Testis (tissue), 2 donors: ENCODE measurements at regions not wholly inside any gene's neighbourhood (a gene's known extent, or its start where the extent isn't known, plus 50 kb on each side); places are given as distances from the start of the nearest gene placed in this dataset.

Source experiments
- POLR2A ChIP-seq: fragments of 450-650 bp; IDR thresholded peaks from one replicate; pipeline ENCODE4 v1.6.1; 2017; ENCODE audit warnings: antibody characterized with exemption, mild to moderate bottlenecking, moderate library complexity
- TF ChIP-seq, protein P1 (sequence below), 3 experiments: fragments of 450-650 bp in 2 of 3; fragments of 200-600 bp in 1 of 3; sonication (generic) in 1 of 3; IDR thresholded peaks; one replicate each; pipeline ENCODE4 v1.5.1; 2016 to 2019; ENCODE audit warnings: antibody characterized with exemption in 3 of 3, mild to moderate bottlenecking in 2 of 3, moderate library complexity in 1 of 3

DNA sequence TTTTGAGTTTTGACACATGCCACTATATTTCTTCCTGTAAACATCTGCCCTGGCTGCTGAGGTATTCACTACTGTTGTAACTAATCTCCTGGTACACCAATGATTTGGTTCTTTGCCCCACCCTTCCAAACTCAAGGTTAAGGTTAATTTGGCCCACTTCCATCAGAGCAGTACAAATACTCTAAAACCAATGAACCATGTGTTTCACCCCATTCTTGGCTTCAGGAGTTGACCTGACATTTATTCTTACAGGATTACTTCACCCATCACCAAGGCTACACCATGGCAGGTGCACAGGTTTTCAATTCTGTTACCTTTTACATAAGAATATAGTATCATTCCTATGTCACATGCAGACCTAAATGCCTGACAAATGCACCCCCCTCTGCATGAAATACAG lies 1179.9 kb downstream of the ZPLD1 start:
- TF ChIP-seq POLR2A = no peak
- TF ChIP-seq, protein P1, sequence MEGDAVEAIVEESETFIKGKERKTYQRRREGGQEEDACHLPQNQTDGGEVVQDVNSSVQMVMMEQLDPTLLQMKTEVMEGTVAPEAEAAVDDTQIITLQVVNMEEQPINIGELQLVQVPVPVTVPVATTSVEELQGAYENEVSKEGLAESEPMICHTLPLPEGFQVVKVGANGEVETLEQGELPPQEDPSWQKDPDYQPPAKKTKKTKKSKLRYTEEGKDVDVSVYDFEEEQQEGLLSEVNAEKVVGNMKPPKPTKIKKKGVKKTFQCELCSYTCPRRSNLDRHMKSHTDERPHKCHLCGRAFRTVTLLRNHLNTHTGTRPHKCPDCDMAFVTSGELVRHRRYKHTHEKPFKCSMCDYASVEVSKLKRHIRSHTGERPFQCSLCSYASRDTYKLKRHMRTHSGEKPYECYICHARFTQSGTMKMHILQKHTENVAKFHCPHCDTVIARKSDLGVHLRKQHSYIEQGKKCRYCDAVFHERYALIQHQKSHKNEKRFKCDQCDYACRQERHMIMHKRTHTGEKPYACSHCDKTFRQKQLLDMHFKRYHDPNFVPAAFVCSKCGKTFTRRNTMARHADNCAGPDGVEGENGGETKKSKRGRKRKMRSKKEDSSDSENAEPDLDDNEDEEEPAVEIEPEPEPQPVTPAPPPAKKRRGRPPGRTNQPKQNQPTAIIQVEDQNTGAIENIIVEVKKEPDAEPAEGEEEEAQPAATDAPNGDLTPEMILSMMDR (IDR thresholded peaks at IDR 0.05) = no peak
